Esophagus muscularis mucosa (tissue), 4 donors: ENCODE measurements at regions not wholly inside any gene's neighbourhood (a gene's known extent, or its start where the extent isn't known, plus 50 kb on each side); places are given as distances from the start of the nearest gene placed in this dataset.

Experiments
- CTCF ChIP-seq, 3 experiments: fragments of 200-600 bp in 2 of 3; fragments of 450-650 bp in 1 of 3; sonication (generic) in 2 of 3; IDR thresholded peaks; one replicate each; pipeline ENCODE4 v1.5.1; 2017 to 2019; ENCODE audit warnings: antibody characterized with exemption in 3 of 3, mild to moderate bottlenecking in 2 of 3, moderate library complexity in 1 of 3
- EP300 ChIP-seq: sonication (generic); formaldehyde crosslinking; IDR thresholded peaks from one replicate; pipeline ENCODE4 v1.6.1; 2017; ENCODE audit warnings: antibody characterized with exemption
- POLR2A ChIP-seq: fragments of 450-650 bp; IDR thresholded peaks from one replicate; pipeline ENCODE4 v1.6.1; 2017; ENCODE audit warnings: antibody characterized with exemption, moderate library complexity, mild to moderate bottlenecking, low read depth

- TF ChIP-seq CTCF (IDR thresholded peaks at IDR 0.05) = no peak
- TF ChIP-seq POLR2A = no peak
- no peak for TF ChIP-seq EP300
Observed at GRCh38 chr12:98453492-98453891, 61.9 kb upstream of the TMPO start.
